ENCODE measurements at regions not wholly inside any gene's neighbourhood (a gene's known extent, or its start where the extent isn't known, plus 50 kb on each side); places are given as distances from the start of the nearest gene placed in this dataset.

DNA sequence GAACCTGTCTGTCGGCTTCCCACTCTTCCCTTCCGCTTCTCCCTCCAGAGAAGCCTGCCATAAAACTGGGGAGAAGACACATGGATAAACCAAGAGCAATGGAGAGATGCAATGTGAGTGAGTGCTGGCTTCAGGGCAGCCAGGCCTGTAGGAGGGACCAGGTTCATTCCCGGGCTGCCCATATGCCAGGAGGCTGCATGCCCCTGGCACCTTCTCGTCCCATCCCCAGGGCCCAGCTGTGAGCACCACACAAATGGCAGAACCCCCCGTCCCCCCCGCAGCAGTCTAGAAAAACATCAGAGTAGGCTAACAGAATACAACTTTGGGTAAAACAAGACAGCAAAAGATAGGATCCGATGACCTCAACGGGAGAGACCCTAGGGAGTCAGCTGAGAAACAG is 341.3 kb upstream of the SHH start:
- H3K4me3 ChIP-seq, result no peak overlapping the region
- no peaks in the 10 kb centered on the region for H3K9me3 ChIP-seq
- intact Hi-C loops (cut with DNase I), result no loop called here
- H3K27me3 ChIP-seq, result no peaks in the 10 kb centered on the region
- H3K27ac ChIP-seq, result no peak overlapping the region
- H3K4me1 ChIP-seq, result no peaks in the 10 kb centered on the region
- DNase-seq (ENCODE audit: low spot score in 2 of 2), result no peak
- no peaks in the 10 kb centered on the region for H3K36me3 ChIP-seq
- TF ChIP-seq, protein P1, sequence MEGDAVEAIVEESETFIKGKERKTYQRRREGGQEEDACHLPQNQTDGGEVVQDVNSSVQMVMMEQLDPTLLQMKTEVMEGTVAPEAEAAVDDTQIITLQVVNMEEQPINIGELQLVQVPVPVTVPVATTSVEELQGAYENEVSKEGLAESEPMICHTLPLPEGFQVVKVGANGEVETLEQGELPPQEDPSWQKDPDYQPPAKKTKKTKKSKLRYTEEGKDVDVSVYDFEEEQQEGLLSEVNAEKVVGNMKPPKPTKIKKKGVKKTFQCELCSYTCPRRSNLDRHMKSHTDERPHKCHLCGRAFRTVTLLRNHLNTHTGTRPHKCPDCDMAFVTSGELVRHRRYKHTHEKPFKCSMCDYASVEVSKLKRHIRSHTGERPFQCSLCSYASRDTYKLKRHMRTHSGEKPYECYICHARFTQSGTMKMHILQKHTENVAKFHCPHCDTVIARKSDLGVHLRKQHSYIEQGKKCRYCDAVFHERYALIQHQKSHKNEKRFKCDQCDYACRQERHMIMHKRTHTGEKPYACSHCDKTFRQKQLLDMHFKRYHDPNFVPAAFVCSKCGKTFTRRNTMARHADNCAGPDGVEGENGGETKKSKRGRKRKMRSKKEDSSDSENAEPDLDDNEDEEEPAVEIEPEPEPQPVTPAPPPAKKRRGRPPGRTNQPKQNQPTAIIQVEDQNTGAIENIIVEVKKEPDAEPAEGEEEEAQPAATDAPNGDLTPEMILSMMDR (IDR thresholded peaks at IDR 0.05), result no peak

DNA sequence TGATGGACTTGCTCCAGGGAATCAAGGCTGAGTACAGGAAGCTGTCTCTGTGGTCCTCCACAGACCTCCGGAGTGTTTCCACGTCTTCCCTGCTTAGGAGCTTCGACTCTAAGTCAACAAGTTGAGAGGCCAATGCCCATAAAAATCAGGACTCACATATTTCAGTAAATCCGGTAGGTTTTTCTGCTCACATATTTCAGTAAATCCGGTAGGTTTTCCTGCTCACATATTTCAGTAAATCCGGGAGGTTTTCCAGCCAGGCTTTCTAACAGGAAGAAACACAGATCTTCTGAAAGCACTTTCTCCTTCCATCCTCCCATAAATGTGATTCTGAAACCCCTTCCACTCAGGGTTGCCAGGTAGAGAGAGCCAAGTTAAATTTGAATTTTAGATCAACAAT is 340.1 kb upstream of the SHH start:
- intact Hi-C loops (cut with DNase I), result no loop called here
- TF ChIP-seq, protein P1 (IDR thresholded peaks at IDR 0.05), result no peak
- Histone ChIP-seq H3K4me1 (no peaks in the 10 kb centered on the region), H3K36me3 (no peaks in the 10 kb centered on the region), H3K4me3 (no peak overlapping the region), H3K27ac (no peak overlapping the region), H3K9me3 (no peaks in the 10 kb centered on the region), H3K27me3 (no peaks in the 10 kb centered on the region)
- DNase-seq (ENCODE audit: low spot score in 2 of 2), result no peak

DNA sequence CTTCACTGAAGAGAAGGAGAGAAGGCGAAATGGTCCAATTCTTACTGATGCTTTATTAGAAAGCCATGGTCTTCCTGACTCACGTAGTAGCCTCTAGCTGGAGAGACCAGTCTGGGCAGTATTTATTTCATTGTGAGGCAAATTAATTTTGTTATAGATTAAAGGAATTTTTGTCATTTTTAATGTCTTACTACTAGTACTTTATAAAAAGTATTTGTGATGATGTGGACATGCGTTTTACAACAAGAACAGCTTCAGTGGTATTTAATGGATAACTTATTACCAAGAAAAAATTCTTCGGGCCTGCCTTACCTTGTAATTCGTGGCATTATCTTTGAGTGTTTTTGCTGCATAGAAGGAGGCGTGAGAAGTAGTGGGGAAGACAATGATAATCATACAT is 339.4 kb upstream of the SHH start:
- H3K4me1 ChIP-seq, result no peaks in the 10 kb centered on the region
- TF ChIP-seq, protein P1 (IDR thresholded peaks at IDR 0.05), result no peak
- intact Hi-C loops (cut with DNase I), result no loop called here
- H3K27ac ChIP-seq, result no peak overlapping the region
- DNase-seq (ENCODE audit: low spot score in 2 of 2), result no peak
- H3K27me3 ChIP-seq, result no peaks in the 10 kb centered on the region
- no peaks in the 10 kb centered on the region for H3K36me3 ChIP-seq
- H3K9me3 ChIP-seq, result no peaks in the 10 kb centered on the region
- H3K4me3 ChIP-seq, result no peak overlapping the region

DNA sequence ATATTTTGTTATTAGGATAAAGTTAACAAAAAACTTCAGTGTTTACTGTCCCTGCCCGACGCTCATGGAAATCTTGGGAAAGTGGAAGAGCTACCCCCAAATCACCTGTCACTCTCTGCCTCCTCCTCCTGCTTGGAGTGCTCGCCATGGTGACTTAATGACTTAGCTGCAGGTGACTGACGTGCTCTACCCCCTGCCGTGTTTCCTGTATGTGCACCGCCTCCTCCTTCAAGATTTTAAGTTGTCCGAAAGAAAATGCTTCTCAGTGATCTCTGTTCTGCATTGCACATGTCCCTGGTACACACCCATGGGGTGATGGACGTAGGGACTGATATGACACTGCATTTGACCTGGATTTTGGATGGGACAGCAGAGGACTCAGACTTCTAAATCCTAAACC is 338.8 kb upstream of the SHH start:
- H3K27ac ChIP-seq, result no peak overlapping the region
- intact Hi-C loops (cut with DNase I), result no loop called here

DNA sequence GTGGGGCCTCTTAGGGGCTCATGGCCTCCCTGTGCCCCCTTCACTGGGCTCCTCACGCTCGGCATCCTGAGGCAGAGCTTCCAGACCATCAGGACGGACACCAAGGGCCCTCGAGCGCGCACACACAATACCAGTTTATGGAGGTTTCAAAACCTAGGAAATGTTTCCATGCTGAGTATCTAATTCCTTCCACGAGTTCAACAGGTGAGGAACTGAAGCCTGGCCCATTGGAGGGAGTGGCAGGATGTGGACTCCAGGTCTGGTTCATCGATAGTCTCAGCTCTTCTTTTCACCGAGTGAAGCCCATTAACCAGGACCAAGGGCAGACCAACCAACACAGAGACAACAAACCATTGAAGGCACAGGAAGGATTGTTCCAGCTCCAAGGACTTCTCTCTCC is 336.7 kb upstream of the SHH start:
- no peaks in the 10 kb centered on the region for H3K27me3 ChIP-seq
- intact Hi-C loops (cut with DNase I), result no loop called here
- TF ChIP-seq, protein P1 (IDR thresholded peaks at IDR 0.05), result no peak
- no peaks in the 10 kb centered on the region for H3K9me3 ChIP-seq
- H3K4me1 ChIP-seq, result no peaks in the 10 kb centered on the region
- no peaks in the 10 kb centered on the region for H3K36me3 ChIP-seq
- no peak for DNase-seq (ENCODE audit: low spot score in 2 of 2)
- no peak overlapping the region for H3K27ac ChIP-seq
- no peak overlapping the region for H3K4me3 ChIP-seq

More for the DNA sequence above, 338.8 kb upstream of the SHH start:
- no peaks in the 10 kb centered on the region for H3K4me1 ChIP-seq
- no peak overlapping the region for H3K4me3 ChIP-seq
- H3K9me3 ChIP-seq, result no peaks in the 10 kb centered on the region
- TF ChIP-seq, protein P1 (IDR thresholded peaks at IDR 0.05), result no peak
- H3K27me3 ChIP-seq, result no peaks in the 10 kb centered on the region
- no peaks in the 10 kb centered on the region for H3K36me3 ChIP-seq
- no peak for DNase-seq (ENCODE audit: low spot score in 2 of 2)

DNA sequence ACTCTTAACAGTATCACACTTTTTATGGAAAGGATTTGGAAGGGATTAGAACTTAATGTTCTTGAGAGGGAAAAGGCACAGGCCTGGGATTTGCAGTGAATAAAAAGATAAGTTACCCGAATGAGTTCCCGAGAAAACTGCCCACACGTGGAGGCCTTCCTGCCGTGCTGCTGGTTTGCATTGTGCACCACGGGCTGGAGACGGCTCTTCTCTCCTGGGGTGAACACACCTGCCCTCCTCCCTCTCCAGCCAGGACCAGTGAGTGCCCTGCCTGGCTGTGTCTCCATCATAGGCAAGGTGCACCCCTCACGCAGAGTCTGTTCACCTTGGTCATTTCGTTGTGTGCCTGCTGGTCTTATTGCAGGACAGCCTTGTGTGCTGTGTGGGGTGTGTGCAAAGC is 336.3 kb upstream of the SHH start:
- Histone ChIP-seq H3K4me3 (no peak overlapping the region), H3K36me3 (no peaks in the 10 kb centered on the region), H3K9me3 (no peaks in the 10 kb centered on the region), H3K27ac (no peak overlapping the region), H3K27me3 (no peaks in the 10 kb centered on the region), H3K4me1 (no peaks in the 10 kb centered on the region)
- intact Hi-C loops (cut with DNase I), result no loop called here
- TF ChIP-seq, protein P1 (IDR thresholded peaks at IDR 0.05), result no peak
- no peak for DNase-seq (ENCODE audit: low spot score in 2 of 2)
